ENCODE measurements at regions not wholly inside any gene's neighbourhood (a gene's known extent, or its start where the extent isn't known, plus 50 kb on each side); places are given as distances from the start of the nearest gene placed in this dataset.

- TF ChIP-seq CTCF (IDR thresholded peaks at IDR 0.05) (no peak), POLR2A (IDR thresholded peaks at IDR 0.05; ENCODE audit: low read depth) (no peak)
Observed at GRCh38 chr10:71103961-71104360, 108.4 kb upstream of the UNC5B start.
